B cell (primary cell): ENCODE measurements at regions not wholly inside any gene's neighbourhood (a gene's known extent, or its start where the extent isn't known, plus 50 kb on each side); places are given as distances from the start of the nearest gene placed in this dataset.

Source experiments
- CTCF ChIP-seq: fragments of 200-600 bp; IDR thresholded peaks from one replicate; pipeline ENCODE4 v1.8.0; 2022; ENCODE audit warnings: antibody characterized with exemption, mild to moderate bottlenecking
- EZH2 ChIP-seq: IDR thresholded peaks from 2 replicates; pipeline ENCODE4 v1.6.1; 2012; ENCODE audit warnings: borderline replicate concordance, low read depth, mild to moderate bottlenecking, moderate library complexity, low read length; ENCODE audit not compliant: insufficient read depth, poor library complexity, severe bottlenecking

- no peak for TF ChIP-seq CTCF
- no peak for TF ChIP-seq EZH2
These were observed 73.0 kb upstream of the FAM216B start for GRCh38 chr13:42708391-42708790.
